IPS-18c (cell line): ENCODE measurements at regions not wholly inside any gene's neighbourhood (a gene's known extent, or its start where the extent isn't known, plus 50 kb on each side); places are given as distances from the start of the nearest gene placed in this dataset.

Source experiments
- H3K4me3 ChIP-seq: 2 replicates; pipeline ENCODE4 v1.7.0; 2013; ENCODE audit warnings: low read depth, mild to moderate bottlenecking, low read length, moderate library complexity; ENCODE audit not compliant: insufficient read depth
- H3K9me3 ChIP-seq: one replicate; pipeline ENCODE4 v1.6.1; 2013; ENCODE audit warnings: mild to moderate bottlenecking, low read length, moderate library complexity; ENCODE audit not compliant: control insufficient read depth, insufficient read depth

DNA sequence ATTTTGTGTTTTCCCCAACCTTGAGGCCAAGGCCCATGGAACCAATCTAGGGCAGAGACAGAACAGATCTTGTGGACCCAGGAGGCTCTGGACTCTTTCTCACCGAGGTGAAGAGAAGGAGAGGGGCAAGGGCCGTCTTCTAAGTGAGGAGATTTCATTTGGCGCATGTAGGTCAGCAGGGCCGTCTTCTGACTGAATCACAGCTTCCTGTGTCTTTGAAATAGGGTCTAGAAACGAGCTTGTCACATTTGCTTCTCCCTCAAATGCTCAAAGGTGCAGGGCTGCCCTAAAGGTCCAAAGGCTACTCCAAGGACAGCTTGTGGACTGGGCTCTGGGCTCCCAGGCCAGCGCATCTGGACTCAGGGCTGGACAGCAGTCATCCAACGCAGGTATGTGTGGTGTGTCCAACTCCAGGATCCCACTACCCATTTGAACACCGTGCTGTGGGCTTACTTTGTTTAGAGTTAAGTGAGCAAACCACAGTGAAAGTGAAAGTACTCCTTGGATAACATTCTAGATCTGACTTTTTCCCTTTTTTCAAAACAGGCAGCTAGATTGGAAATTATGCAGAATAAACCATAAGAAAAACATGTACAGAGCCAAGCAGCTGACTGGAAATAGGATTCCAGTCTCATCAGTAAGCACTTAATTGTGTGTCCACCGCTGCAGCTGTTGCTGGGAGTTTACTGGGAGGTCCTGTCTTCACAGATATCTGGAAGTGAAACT lies 357.0 kb downstream of the GADD45G start:
- Histone ChIP-seq H3K4me3 (no peak overlapping the region), H3K9me3 (peaks cover 3% of the 10 kb centered on the region)

DNA sequence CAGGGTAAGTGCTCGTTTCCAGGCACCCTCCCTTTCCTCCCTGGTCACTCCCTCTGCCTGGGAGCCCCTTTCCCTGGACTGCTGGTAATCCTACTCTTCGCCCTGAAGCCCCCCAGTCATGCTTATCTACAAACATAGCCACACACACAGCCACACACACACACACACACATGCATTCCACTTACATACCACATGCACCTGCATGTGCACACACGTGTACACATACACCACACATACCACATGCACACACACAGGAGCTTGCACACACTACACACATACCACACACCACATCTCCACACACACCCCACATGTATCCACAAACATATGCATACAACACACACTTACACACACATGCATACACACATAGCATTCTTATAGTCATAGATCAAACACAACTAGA lies 358.5 kb downstream of the GADD45G start:
- H3K9me3 ChIP-seq: peaks cover 3% of the 10 kb centered on the region

GRCh38 chr9:89967527-89967926 lies 362.7 kb downstream of the GADD45G start:
- H3K9me3 ChIP-seq: no peaks in the 10 kb centered on the region
- no peak overlapping the region for H3K4me3 ChIP-seq

More for the DNA sequence above, 358.5 kb downstream of the GADD45G start:
- no peak overlapping the region for H3K4me3 ChIP-seq

DNA sequence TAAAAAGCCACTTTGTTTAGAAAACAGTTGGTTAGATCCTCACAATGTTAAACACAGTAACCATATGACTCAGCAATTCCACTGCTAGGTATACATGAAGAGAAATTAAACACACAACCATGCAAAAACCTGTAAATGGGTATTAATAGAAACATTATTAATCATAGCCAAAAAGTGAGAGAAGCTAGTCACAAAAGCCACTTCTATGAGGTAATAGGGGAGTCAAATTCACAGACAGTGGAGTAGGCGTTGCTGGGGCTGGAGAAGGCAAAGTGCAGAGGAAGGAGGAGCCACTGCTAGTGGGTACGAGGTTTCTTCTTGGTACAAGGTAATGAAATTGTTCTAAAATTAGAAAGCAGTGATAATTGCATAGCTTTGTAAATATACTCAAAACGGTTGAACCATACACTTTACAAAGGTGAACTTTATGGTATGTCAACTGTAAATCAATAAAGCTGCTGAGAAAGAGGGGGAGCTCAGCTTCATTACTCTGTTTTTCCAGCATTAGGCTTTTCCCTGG lies 364.4 kb downstream of the GADD45G start:
- no peak overlapping the region for H3K4me3 ChIP-seq
- no peaks in the 10 kb centered on the region for H3K9me3 ChIP-seq

DNA sequence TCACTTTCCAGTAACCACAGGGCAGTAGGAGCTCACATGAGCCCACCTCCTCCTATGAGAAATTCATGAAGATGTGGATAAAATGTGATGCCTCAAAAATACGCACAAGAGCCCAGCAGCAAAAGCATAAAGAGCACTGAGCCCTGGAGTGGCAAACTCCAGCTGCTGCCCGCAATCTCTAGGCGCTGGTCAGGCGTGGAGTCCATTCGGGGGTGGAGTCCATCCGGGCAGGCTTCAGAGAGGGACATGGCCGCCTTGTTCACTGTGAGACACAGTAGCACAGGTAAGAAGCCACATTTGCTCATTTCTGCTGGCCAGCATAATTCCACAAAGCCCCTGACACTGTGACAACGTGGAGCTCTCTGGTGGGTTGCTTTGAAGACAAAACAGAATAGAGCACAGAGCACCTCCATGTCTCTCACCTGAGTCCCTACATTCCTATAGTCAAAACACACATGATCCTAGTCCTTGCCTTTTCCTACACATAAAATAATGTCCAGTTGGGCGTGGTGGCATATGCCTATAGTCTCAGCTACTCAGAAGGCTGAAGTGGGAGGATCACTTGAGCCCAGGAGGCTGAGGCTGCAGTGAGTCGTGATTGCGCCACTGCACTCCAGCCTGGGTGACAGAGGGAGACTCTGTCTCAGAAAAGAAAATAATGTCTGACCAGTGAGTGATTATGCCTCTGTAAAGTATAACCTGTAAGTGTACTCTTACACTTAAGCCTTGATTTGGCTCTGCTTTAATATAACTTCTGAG lies 365.2 kb downstream of the GADD45G start:
- no peaks in the 10 kb centered on the region for H3K9me3 ChIP-seq
- H3K4me3 ChIP-seq: no peak overlapping the region

DNA sequence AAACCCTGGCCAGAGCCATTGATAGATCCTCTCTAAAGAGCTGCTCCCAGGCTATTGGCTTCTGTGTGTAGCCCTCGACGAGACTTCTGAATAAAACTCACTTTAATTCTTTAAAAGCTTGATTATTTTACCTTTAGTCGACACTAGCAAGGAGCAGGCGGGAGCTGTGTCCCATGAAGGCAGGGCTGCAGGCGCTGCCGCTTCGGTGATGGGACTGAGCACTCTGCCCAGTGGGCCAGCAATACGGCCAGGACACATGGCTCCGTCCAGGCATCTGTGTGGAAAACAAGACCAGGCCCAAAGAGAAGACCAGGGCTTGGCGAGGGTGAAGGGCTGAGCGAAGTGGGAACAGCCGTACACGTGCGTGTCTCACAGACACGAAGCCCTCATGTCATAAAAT lies 365.9 kb downstream of the GADD45G start:
- no peak overlapping the region for H3K4me3 ChIP-seq

GRCh38 chr9:89972535-89972934 lies 367.7 kb downstream of the GADD45G start:
- Histone ChIP-seq H3K4me3 (no peak overlapping the region), H3K9me3 (no peaks in the 10 kb centered on the region)

More for the DNA sequence above, 365.9 kb downstream of the GADD45G start:
- H3K9me3 ChIP-seq: no peaks in the 10 kb centered on the region

DNA sequence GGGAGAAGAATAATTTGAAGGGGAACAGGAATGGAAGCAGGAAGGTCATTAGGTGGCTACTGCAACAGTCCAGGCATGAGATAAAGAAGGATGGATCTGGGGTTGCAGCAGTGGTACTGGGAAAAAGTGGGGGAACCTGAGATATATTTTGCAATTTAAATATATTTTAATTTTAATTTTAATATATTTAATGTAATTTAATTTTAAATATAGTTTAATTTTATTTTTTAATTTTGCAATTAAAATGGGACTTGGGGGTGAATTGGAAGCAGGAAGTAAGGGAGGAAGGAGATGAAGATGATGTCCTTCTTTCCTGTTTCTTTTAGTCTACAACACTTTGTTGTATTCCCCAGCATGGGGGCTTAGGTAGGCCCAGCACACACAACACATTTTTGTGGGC lies 369.8 kb downstream of the GADD45G start:
- no peak overlapping the region for H3K4me3 ChIP-seq
- no peaks in the 10 kb centered on the region for H3K9me3 ChIP-seq

GRCh38 chr9:89975024-89975423 lies 370.2 kb downstream of the GADD45G start:
- Histone ChIP-seq H3K9me3 (no peaks in the 10 kb centered on the region), H3K4me3 (no peak overlapping the region)

- H3K4me3 ChIP-seq: no peak overlapping the region
- no peaks in the 10 kb centered on the region for H3K9me3 ChIP-seq
Observed at GRCh38 chr9:89975630-89976029, 370.8 kb downstream of the GADD45G start.

GRCh38 chr9:89978185-89978584 lies 373.4 kb downstream of the GADD45G start:
- Histone ChIP-seq H3K4me3 (no peak overlapping the region), H3K9me3 (no peaks in the 10 kb centered on the region)

GRCh38 chr9:89980600-89980999 lies 375.8 kb downstream of the GADD45G start:
- H3K4me3 ChIP-seq: no peak overlapping the region

DNA sequence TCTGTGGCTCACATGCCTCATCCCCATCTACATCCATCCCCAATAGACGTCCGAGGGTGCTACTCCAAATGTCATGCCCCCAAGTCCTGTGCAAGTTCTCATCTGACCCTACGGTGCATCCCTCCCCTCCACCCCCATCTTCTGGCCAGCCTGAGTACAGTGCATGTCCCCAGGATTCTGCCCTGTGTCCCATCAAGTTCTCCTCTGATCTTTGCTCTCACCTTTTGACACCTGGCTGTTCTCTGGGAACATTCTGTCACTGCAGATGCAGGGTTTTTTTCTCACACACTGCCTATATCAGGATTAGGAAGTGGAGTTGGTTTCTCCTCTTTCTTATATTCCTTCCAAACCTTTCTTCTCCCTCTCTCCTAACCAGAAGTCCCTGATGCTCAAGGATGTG lies 377.2 kb downstream of the GADD45G start:
- Histone ChIP-seq H3K4me3 (no peak overlapping the region), H3K9me3 (no peaks in the 10 kb centered on the region)

More at GRCh38 chr9:89980600-89980999, 375.8 kb downstream of the GADD45G start:
- H3K9me3 ChIP-seq: no peaks in the 10 kb centered on the region

DNA sequence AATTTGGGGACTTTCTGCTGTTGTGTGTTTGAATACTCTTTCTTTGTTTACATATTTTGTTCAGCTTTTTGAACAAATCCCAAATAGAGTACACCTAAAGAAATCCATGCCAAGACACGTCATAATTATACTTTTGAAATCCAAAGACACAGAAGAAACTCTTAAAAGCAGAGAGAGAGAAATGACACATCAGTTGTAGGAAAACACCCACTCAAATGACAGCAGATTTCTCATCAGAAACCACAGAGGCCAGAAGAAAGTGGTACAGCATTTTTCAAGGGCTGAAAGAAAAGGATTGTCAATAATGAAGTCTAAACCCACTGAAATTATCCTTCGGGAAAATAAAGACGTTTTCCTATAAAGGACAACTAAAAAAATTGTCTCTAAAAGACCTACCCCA lies 378.6 kb downstream of the GADD45G start:
- Histone ChIP-seq H3K9me3 (no peaks in the 10 kb centered on the region), H3K4me3 (no peak overlapping the region)

GRCh38 chr9:89984214-89984613 lies 379.4 kb downstream of the GADD45G start:
- no peak overlapping the region for H3K4me3 ChIP-seq
- peaks cover 4% of the 10 kb centered on the region for H3K9me3 ChIP-seq

- peaks cover 9% of the 10 kb centered on the region for H3K9me3 ChIP-seq
- H3K4me3 ChIP-seq: no peak overlapping the region
Observed at GRCh38 chr9:89985068-89985467, 380.3 kb downstream of the GADD45G start.

DNA sequence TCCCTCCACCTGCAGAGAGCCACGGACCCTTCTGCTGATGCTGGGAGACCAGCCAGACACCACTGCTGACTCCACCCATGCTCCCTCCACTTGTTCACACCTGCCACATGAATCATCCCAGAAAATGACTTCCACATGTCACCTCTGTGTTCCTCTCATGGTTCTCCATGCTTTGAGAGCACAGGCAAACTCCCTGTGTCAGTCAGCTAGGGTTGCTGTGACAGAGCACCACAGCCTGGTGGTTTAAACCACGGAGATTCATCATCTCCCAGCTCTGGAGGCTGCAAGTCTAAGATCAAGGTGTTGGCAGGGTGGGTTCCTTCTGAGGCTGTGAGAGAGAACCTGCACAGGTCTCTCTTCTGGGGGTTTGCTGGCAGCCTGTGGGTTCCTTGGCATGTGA lies 381.4 kb downstream of the GADD45G start:
- peaks cover 11% of the 10 kb centered on the region for H3K9me3 ChIP-seq
- H3K4me3 ChIP-seq: no peak overlapping the region

DNA sequence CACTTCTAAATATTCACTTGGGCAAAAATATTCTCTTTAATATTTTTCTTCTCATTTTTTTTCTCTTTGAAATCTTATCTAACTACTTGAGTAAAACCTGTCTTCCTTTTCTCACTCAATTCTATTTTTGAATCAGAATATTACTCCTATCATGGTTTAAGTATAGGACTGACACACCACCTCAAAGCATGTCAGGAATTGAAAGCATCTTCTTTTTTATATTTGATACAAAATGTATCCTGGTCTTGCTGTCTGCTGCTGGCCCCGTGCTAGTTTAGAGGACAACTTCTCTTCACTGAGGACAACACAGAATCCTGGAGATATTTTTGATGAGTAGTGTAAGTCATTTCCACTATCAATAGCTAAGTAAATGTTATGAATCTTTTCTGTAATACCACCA lies 383.6 kb downstream of the GADD45G start:
- Histone ChIP-seq H3K9me3 (peaks cover 11% of the 10 kb centered on the region), H3K4me3 (no peak overlapping the region)
